ENCODE measurements at regions not wholly inside any gene's neighbourhood (a gene's known extent, or its start where the extent isn't known, plus 50 kb on each side); places are given as distances from the start of the nearest gene placed in this dataset.

- Histone ChIP-seq H3K36me3 (ENCODE audit: control insufficient read depth in 2 of 2, extremely low read depth in 1 of 2, insufficient read depth in 2 of 2, low read length in 2 of 2) (no peaks in the 10 kb centered on the region), H3K79me2 (ENCODE audit: control insufficient read depth, insufficient read depth, low read length) (no peaks in the 10 kb centered on the region), H4K20me1 (replicated peaks; ENCODE audit: control insufficient read depth, extremely low read depth, insufficient read depth, low read length) (no peaks in the 10 kb centered on the region), H3K4me3 (replicated peaks in 1 of 3; ENCODE audit: insufficient read depth in 1 of 3, low read depth in 1 of 3, low read length in 3 of 3) (no peak overlapping the region), H2AFZ (ENCODE audit: low read depth, low read length) (no peak overlapping the region), H3K9me1 (replicated peaks; ENCODE audit: control insufficient read depth, extremely low read depth, insufficient read depth, low read length) (no peaks in the 10 kb centered on the region), H3K4me2 (ENCODE audit: insufficient read depth, low read length) (no peak overlapping the region), H3K9ac (replicated peaks; ENCODE audit: extremely low read depth, insufficient read depth, low read length) (no peak overlapping the region), H3K27me3 (ENCODE audit: control insufficient read depth in 2 of 2, insufficient read depth in 2 of 2, low read length in 2 of 2) (no peaks in the 10 kb centered on the region), H3K4me1 (ENCODE audit: control insufficient read depth, extremely low read depth, insufficient read depth, low read length) (no peaks in the 10 kb centered on the region), H3K9me3 (replicated peaks; ENCODE audit: control insufficient read depth, insufficient read depth, low read length) (no peaks in the 10 kb centered on the region), H3K27ac (ENCODE audit: insufficient read depth, low read depth, low read length) (no peak overlapping the region)
- DNase-seq (ENCODE audit: low read depth, low spot score) (no peak), FAIRE-seq (no peak)
- intact Hi-C loops (cut with micrococcal nuclease) (no loop called here), dilution Hi-C loops (cut with MboI; ENCODE audit: extremely low pct_ligation_motif_present, low sequenced_read_pairs) (no loop called here)
- TF ChIP-seq FOS (IDR thresholded peaks at IDR 0.05; ENCODE audit: borderline replicate concordance, insufficient read depth, low read length) (no peak), MAX (IDR thresholded peaks at IDR 0.05; ENCODE audit: insufficient read depth, insufficient read length) (no peak), GATA2 (IDR thresholded peaks at IDR 0.05; ENCODE audit: insufficient read depth, insufficient read length, low read depth, low read length) (no peak), POLR2A (IDR thresholded peaks at IDR 0.05; ENCODE audit: low read depth, low read length) (no peak), JUN (IDR thresholded peaks at IDR 0.05; ENCODE audit: borderline replicate concordance, insufficient read depth, insufficient read length, low read depth) (no peak), POLR2AphosphoS5 (IDR thresholded peaks at IDR 0.05; ENCODE audit: insufficient read depth, low read depth, low read length) (no peak), MYC (IDR thresholded peaks at IDR 0.05; ENCODE audit: low read depth, low read length) (no peak), CTCF (IDR thresholded peaks at IDR 0.05; ENCODE audit: extremely low read depth in 1 of 2, insufficient read depth in 1 of 2, low read depth in 1 of 2, low read length in 2 of 2) (no peak), EZH2 (IDR thresholded peaks at IDR 0.05; ENCODE audit: borderline replicate concordance, low read depth, low read length, severe bottlenecking) (no peak)
- CTCF ChIA-PET: no interaction called here
- BruUV-seq (replicated peaks): no TSS peak
- POLR2A ChIA-PET: no interaction called here
These were observed 699.3 kb downstream of the RNF144B start for GRCh38 chr6:19086480-19086879.

All from endothelial cell of umbilical vein (primary cell).